ENCODE measurements at regions not wholly inside any gene's neighbourhood (a gene's known extent, or its start where the extent isn't known, plus 50 kb on each side); places are given as distances from the start of the nearest gene placed in this dataset.

DNA sequence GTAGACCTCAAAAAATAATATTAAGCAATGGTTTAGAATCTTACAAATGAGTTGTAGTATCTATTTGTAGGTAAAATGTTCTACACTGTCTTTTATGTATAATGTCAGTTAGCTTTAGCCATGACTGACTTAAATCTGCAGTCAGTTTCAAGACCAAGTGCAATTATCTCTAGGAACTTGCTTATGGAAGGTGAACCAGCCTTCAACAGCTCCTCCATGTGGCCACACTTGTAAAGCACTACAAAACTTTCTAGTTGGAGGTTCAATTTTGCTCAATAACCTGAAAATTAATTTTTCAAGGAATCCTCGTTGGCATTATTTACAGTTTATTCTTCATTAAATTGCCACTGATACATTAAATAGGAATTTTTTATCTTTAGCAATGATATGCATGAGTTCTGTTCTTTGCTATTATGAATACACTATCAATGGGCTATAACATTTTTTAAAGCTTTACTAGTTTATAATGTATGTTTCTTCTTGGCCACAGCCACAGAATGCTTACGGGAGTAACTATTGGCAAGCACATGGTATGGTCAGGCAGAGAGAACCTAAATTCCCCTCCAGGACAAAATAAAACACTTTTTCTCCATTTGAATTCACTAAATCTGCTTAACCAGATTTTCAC, 315.3 kb upstream of the UBE2E2 start:
- peak; percentile 46 for DNase-seq (ENCODE audit: low read depth)
- TF ChIP-seq CTCF (IDR thresholded peaks at IDR 0.05; ENCODE audit: insufficient read depth, low read depth, low read length, missing control alignments): peak; percentile 49
- no peak overlapping the region for H3K4me3 ChIP-seq (ENCODE audit: low read depth, low read length)

DNA sequence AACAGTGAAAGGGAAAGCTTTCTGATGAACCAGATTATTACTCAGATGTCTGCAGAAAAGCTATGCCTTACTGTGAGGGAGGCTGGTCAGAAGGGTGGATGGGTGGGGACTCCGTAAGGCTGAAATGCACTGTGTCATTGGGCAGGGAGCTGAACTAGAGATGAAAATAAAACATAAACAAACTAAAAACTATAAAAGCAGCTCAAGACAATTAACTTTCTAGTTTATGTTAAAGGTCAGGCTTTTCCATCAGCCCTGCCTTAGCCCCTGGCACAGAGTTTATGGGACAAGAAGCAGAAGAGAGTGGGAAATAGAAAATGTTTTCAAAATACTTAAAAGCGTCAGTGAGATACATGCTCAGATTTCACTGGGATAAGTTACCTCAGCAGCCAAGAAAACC, 310.0 kb upstream of the UBE2E2 start:
- TF ChIP-seq CTCF (IDR thresholded peaks at IDR 0.05; ENCODE audit: insufficient read depth, low read depth, low read length, missing control alignments): no peak
- no peak for DNase-seq (ENCODE audit: low read depth)
- no peak overlapping the region for H3K4me3 ChIP-seq (ENCODE audit: low read depth, low read length)

GRCh38 chr3:22893644-22894325, 309.3 kb upstream of the UBE2E2 start:
- DNase-seq (ENCODE audit: low read depth): no peak
- TF ChIP-seq CTCF (IDR thresholded peaks at IDR 0.05; ENCODE audit: insufficient read depth, low read depth, low read length, missing control alignments): no peak
- no peak overlapping the region for H3K4me3 ChIP-seq (ENCODE audit: low read depth, low read length)

- TF ChIP-seq CTCF (IDR thresholded peaks at IDR 0.05; ENCODE audit: insufficient read depth, low read depth, low read length, missing control alignments): no peak
- no peak for DNase-seq (ENCODE audit: low read depth)
- no peak overlapping the region for H3K4me3 ChIP-seq (ENCODE audit: low read depth, low read length)
These were observed 308.3 kb upstream of the UBE2E2 start for GRCh38 chr3:22894865-22895264.

- H3K4me3 ChIP-seq (ENCODE audit: low read depth, low read length): no peak overlapping the region
- no peak for TF ChIP-seq CTCF (IDR thresholded peaks at IDR 0.05; ENCODE audit: insufficient read depth, low read depth, low read length, missing control alignments)
These were observed 307.5 kb upstream of the UBE2E2 start for GRCh38 chr3:22895671-22896070.

DNA sequence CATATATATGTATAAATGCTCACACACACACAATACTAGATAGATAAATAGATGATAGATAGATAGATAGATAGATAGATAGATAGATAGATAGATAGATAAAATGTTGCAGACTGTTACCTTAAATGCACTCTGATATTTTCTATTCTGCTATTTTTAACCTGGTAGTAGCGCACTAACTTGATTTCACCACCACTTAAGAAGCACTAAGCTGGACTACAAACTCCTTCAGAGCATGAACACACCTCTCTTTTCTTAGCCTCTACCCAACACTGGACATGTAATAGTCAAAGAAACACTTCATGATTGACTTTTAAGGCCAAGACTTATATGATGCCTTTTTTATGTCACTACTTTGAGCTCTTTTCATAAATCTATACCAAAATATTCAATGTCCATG, 304.6 kb upstream of the UBE2E2 start:
- no peak for TF ChIP-seq CTCF (IDR thresholded peaks at IDR 0.05; ENCODE audit: insufficient read depth, low read depth, low read length, missing control alignments)
- no peak overlapping the region for H3K4me3 ChIP-seq (ENCODE audit: low read depth, low read length)
- DNase-seq (ENCODE audit: low read depth): no peak

More at GRCh38 chr3:22895671-22896070, 307.5 kb upstream of the UBE2E2 start:
- no peak for DNase-seq (ENCODE audit: low read depth)

DNA sequence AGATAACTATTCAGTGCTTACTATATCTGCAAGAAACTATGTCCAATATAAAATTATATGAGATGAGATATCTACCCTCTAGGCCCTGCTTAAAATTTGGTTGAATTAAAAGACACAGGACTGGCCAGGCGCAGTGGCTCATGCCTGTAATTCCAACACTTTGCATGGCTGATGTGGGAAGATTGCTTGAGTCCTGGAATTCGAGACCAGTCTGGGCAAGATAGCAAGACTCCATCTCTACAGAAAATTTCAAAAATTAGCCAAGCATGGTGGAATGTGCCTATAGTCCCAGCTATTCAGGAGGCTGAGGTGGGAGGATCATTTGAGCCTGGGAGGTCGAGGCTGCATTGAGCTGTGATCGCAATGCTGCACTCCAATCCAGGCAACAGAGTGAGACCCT, 303.7 kb upstream of the UBE2E2 start:
- no peak overlapping the region for H3K4me3 ChIP-seq (ENCODE audit: low read depth, low read length)
- no peak for DNase-seq (ENCODE audit: low read depth)
- no peak for TF ChIP-seq CTCF (IDR thresholded peaks at IDR 0.05; ENCODE audit: insufficient read depth, low read depth, low read length, missing control alignments)
